Thyroid gland (tissue), 4 donors: ENCODE measurements at regions not wholly inside any gene's neighbourhood (a gene's known extent, or its start where the extent isn't known, plus 50 kb on each side); places are given as distances from the start of the nearest gene placed in this dataset.

Experiments
- POLR2A ChIP-seq, 2 donors: fragments of 450-650 bp; IDR thresholded peaks; one replicate each; pipeline ENCODE4 v1.6.1; 2017; ENCODE audit warnings: antibody characterized with exemption in 2 of 2, mild to moderate bottlenecking in 2 of 2, moderate library complexity in 1 of 2
- TF ChIP-seq, protein P1 (sequence below), 6 experiments: fragments of 200-600 bp in 3 of 6; fragments of 450-650 bp in 3 of 6; sonication (generic) in 3 of 6; IDR thresholded peaks; one replicate each; pipeline ENCODE4 v1.5.1; 2016 to 2019; ENCODE audit warnings: antibody characterized with exemption in 6 of 6, mild to moderate bottlenecking in 2 of 6, inconsistent platforms in 1 of 6, moderate library complexity in 1 of 6

DNA sequence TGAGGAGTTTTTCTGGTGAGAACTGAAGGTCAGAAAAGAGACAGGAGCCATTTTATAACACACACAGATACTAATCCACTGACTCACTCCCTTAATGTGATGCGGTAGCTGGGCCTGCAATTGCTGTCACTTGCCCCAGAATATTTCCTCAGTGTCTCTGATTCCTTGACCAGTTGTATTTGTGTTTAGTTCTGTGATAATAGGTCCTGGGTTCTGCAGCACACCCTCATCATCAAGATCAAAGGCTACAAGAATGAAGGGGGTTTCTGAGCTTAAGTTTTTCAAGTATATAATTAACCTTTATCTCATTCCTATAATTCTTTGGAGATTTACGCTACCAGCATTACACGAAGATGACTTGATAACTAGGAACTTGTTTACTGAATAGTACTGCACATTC, 576.5 kb upstream of the CPXCR1 start:
- TF ChIP-seq, protein P1, sequence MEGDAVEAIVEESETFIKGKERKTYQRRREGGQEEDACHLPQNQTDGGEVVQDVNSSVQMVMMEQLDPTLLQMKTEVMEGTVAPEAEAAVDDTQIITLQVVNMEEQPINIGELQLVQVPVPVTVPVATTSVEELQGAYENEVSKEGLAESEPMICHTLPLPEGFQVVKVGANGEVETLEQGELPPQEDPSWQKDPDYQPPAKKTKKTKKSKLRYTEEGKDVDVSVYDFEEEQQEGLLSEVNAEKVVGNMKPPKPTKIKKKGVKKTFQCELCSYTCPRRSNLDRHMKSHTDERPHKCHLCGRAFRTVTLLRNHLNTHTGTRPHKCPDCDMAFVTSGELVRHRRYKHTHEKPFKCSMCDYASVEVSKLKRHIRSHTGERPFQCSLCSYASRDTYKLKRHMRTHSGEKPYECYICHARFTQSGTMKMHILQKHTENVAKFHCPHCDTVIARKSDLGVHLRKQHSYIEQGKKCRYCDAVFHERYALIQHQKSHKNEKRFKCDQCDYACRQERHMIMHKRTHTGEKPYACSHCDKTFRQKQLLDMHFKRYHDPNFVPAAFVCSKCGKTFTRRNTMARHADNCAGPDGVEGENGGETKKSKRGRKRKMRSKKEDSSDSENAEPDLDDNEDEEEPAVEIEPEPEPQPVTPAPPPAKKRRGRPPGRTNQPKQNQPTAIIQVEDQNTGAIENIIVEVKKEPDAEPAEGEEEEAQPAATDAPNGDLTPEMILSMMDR (IDR thresholded peaks at IDR 0.05), result no peak
- TF ChIP-seq POLR2A (IDR thresholded peaks at IDR 0.05), result no peak
